A549 (cell line): ENCODE measurements at regions not wholly inside any gene's neighbourhood (a gene's known extent, or its start where the extent isn't known, plus 50 kb on each side); places are given as distances from the start of the nearest gene placed in this dataset.

Experiments used
- ATAC-seq, 2 experiments: fragments of 200-7000 bp in 1 of 2; fragments of >200 bp in 1 of 2; cut with Nextera tagmentation in 1 of 2; cut with Tn5 transposase in 1 of 2; 3 replicates each; pipeline versions ENCODE4 v1.8.0 to v1.9.1; 2018 to 2020; ENCODE audit warnings: mild to moderate bottlenecking in 1 of 2, moderate library complexity in 1 of 2
- CTCF ChIA-PET: fragments of 300-600 bp; sonication (Branson Sonifier 250); formaldehyde crosslinking; extraction: SDS; loops from one replicate; lab custom pipeline; 2021; ENCODE audit warnings: antibody characterized with exemption, inconsistent platforms; lab: Yijun Ruan, JAX
- POLR2A ChIA-PET: fragments of 350-600 bp; formaldehyde crosslinking; extraction: SDS; loops from one replicate; lab custom pipeline; 2021; ENCODE audit warnings: antibody characterized with exemption, inconsistent platforms; lab: Yijun Ruan, JAX
- DNase-seq, 2 experiments: peaks; one replicate each; pipeline versions ENCODE4 v3.0.0 to v3.0.0-alpha.2; 2011 to 2016; ENCODE audit warnings: low read depth in 1 of 2, low spot score in 1 of 2
- FAIRE-seq: peaks from 2 replicates; lab custom pipeline; 2011; peaks lifted over from hg19 to GRCh38; lab: Jason Lieb, UNC
- H3K27ac ChIP-seq, 2 experiments: fragments of >200 bp; sonication (Bioruptor Twin); formaldehyde crosslinking; 3 replicates each; pipeline ENCODE4 v1.5.1; 2016 to 2017
- H3K4me1 ChIP-seq: fragments of >200 bp; sonication (Bioruptor Twin); formaldehyde crosslinking; 3 replicates; pipeline ENCODE4 v1.6.1; 2016
- H3K4me2 ChIP-seq: fragments of >200 bp; sonication (Bioruptor Twin); formaldehyde crosslinking; 3 replicates; pipeline ENCODE4 v1.6.1; 2016
- H3K4me3 ChIP-seq: fragments of >200 bp; sonication (Bioruptor Twin); formaldehyde crosslinking; 3 replicates; pipeline ENCODE4 v1.5.1; 2016
- H3K9me3 ChIP-seq: fragments of >200 bp; sonication (Bioruptor Twin); formaldehyde crosslinking; 3 replicates; pipeline ENCODE4 v1.6.1; 2016
- BCL3 ChIP-seq: fragments of >200 bp; sonication (Bioruptor Twin); formaldehyde crosslinking; IDR thresholded peaks from 3 replicates; pipeline ENCODE4 v1.6.1; 2016
- BHLHE40 ChIP-seq: IDR thresholded peaks from 2 replicates; pipeline ENCODE4 v1.6.1; 2012; ENCODE audit warnings: low read depth, low read length, inconsistent platforms
- CEBPB ChIP-seq, 2 experiments: fragments of >200 bp in 1 of 2; sonication (Bioruptor Twin) in 1 of 2; formaldehyde crosslinking in 1 of 2; IDR thresholded peaks; 2 replicates each; pipeline ENCODE4 v1.6.1; 2012 to 2016
- EHMT2 ChIP-seq: fragments of 200-600 bp; sonication (generic); IDR thresholded peaks from 2 replicates; pipeline ENCODE4 v1.6.1; 2016; ENCODE audit warnings: antibody characterized with exemption, low read depth, mild to moderate bottlenecking, moderate library complexity
- EP300 ChIP-seq, 2 experiments: fragments of >200 bp; sonication (Bioruptor Twin); formaldehyde crosslinking; IDR thresholded peaks; 2 replicates in 1 of 2; 3 replicates in 1 of 2; pipeline ENCODE4 v1.6.1; 2016 to 2017
- ESRRA ChIP-seq: fragments of 150-350 bp; IDR thresholded peaks from 2 replicates; pipeline ENCODE4 v1.6.1; 2014; ENCODE audit warnings: mild to moderate bottlenecking, low read length, borderline replicate concordance
- FOXS1 ChIP-seq: fragments of 250-450 bp; sonication (Bioruptor Pico); IDR thresholded peaks from 2 replicates; pipeline ENCODE4 v1.5.0; 2020; ENCODE audit warnings: mild to moderate bottlenecking, moderate library complexity
- HDAC2 ChIP-seq: fragments of 200-600 bp; sonication (generic); IDR thresholded peaks from 2 replicates; pipeline ENCODE4 v1.6.1; 2016
- HOXA7 ChIP-seq: fragments of 250-450 bp; sonication (Bioruptor Pico); IDR thresholded peaks from 2 replicates; pipeline ENCODE4 v1.5.0; 2020; ENCODE audit warnings: mild to moderate bottlenecking, moderate library complexity
- HOXB13 ChIP-seq: fragments of 250-450 bp; sonication (Bioruptor Pico); IDR thresholded peaks from 2 replicates; pipeline ENCODE4 v1.5.0; 2020; ENCODE audit warnings: low read depth, mild to moderate bottlenecking, moderate library complexity
- HOXB5 ChIP-seq: fragments of 250-450 bp; sonication (Bioruptor Pico); IDR thresholded peaks from 2 replicates; pipeline ENCODE4 v1.5.0; 2020; ENCODE audit warnings: mild to moderate bottlenecking, moderate library complexity
- JUNB ChIP-seq: fragments of >200 bp; sonication (Bioruptor Twin); formaldehyde crosslinking; IDR thresholded peaks from 2 replicates; pipeline ENCODE4 v1.6.1; 2016
- MAFK ChIP-seq: fragments of 450-650 bp; IDR thresholded peaks from 2 replicates; pipeline ENCODE4 v1.6.1; 2014; ENCODE audit not compliant: partially characterized antibody
- MAZ ChIP-seq: fragments of 150-350 bp; IDR thresholded peaks from 2 replicates; pipeline ENCODE4 v1.6.1; 2014; ENCODE audit warnings: antibody characterized with exemption, low read depth, low read length, borderline replicate concordance
- MYC ChIP-seq: IDR thresholded peaks from 2 replicates; pipeline ENCODE4 v1.6.1; 2012; ENCODE audit warnings: mild to moderate bottlenecking, inconsistent platforms, low read length, improper control_type of control experiment, borderline replicate concordance
- NFE2L2 ChIP-seq: fragments of 150-350 bp; conservative IDR thresholded peaks from 2 replicates; pipeline ENCODE4 v1.6.1; 2014; ENCODE audit warnings: low read length
- POLR2A ChIP-seq: IDR thresholded peaks from 2 replicates; pipeline ENCODE4 v1.6.1; 2012; ENCODE audit warnings: mild to moderate bottlenecking, low read length
- RARB ChIP-seq: fragments of 250-450 bp; sonication (Bioruptor Pico); IDR thresholded peaks from 2 replicates; pipeline ENCODE4 v1.8.0; 2021; ENCODE audit warnings: mild to moderate bottlenecking, moderate library complexity
- RCOR1 ChIP-seq: fragments of 150-350 bp; IDR thresholded peaks from 2 replicates; pipeline ENCODE4 v1.6.1; 2014; ENCODE audit warnings: antibody characterized with exemption, low read length, low read depth
- REST ChIP-seq: fragments of 200-600 bp; sonication (generic); IDR thresholded peaks from 2 replicates; pipeline ENCODE4 v1.6.1; 2016; ENCODE audit warnings: antibody characterized with exemption, mild to moderate bottlenecking, moderate library complexity
- RFX5 ChIP-seq: fragments of 450-650 bp; IDR thresholded peaks from 2 replicates; pipeline ENCODE4 v1.7.1; 2014; ENCODE audit warnings: antibody characterized with exemption, mild to moderate bottlenecking, moderate library complexity
- SMC3 ChIP-seq: fragments of >200 bp; sonication (Bioruptor Twin); formaldehyde crosslinking; IDR thresholded peaks from 3 replicates; pipeline ENCODE4 v1.6.1; 2018; ENCODE audit warnings: inconsistent platforms
- TFCP2L1 ChIP-seq: fragments of 250-450 bp; sonication (Bioruptor Pico); IDR thresholded peaks from 2 replicates; pipeline ENCODE4 v1.5.0; 2021; ENCODE audit warnings: mild to moderate bottlenecking
- TP53 ChIP-seq: fragments of 250-450 bp; sonication (Bioruptor Pico); IDR thresholded peaks from 2 replicates; pipeline ENCODE4 v1.5.0; 2021; ENCODE audit warnings: mild to moderate bottlenecking, moderate library complexity
- ZC3H11A ChIP-seq: fragments of 450-650 bp; IDR thresholded peaks from 2 replicates; pipeline ENCODE4 v1.6.1; 2014; ENCODE audit warnings: antibody characterized with exemption, mild to moderate bottlenecking
- ZSCAN20 ChIP-seq: fragments of 250-450 bp; sonication (Bioruptor Pico); IDR thresholded peaks from 2 replicates; pipeline ENCODE4 v1.8.0; 2022; ENCODE audit warnings: mild to moderate bottlenecking, moderate library complexity
- WGBS: methylation state at CpG from one replicate; pipeline ENCODE4 v1.1.6; 2017; ENCODE audit errors: missing lambda C conversion rate; 5-methylcytosine and 5-hydroxymethylcytosine counted together
- TF ChIP-seq, protein P1 (sequence below): fragments of 150-350 bp; IDR thresholded peaks from 2 replicates; pipeline ENCODE4 v1.6.1; 2014; ENCODE audit warnings: low read depth, mild to moderate bottlenecking, low read length
- TF ChIP-seq, protein P2 (sequence below): fragments of 250-450 bp; sonication (Bioruptor Pico); IDR thresholded peaks from 2 replicates; pipeline ENCODE4 v1.5.0; 2021; ENCODE audit warnings: mild to moderate bottlenecking, moderate library complexity, borderline replicate concordance
- TF ChIP-seq, protein P3 (sequence below): fragments of >200 bp; sonication (Bioruptor Twin); formaldehyde crosslinking; IDR thresholded peaks from 2 replicates; pipeline ENCODE4 v1.6.1; 2016

DNA sequence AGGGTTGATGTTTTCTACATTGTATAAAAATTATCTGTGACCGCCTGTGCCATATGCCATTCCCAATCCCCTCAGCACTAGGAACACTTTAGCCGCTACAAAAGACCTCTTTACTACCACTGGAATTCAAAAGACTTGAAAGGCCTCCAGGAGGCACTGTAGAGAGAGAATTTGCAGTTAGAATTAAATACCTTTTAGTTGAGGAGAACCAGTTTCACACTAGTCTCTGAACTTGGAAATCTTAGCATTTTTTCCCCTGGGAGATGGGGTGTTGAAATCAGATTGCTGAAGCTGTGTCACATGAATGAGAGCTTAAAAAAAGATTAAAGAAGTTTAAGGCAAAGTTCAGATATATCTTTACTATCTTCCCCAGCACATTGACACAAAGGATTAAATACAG lies 291.0 kb downstream of the ADGRL2 start:
- H3K27ac ChIP-seq: no peak overlapping the region
- TF ChIP-seq TFCP2L1 (CRISPR knock-in tag) (no peak), ZC3H11A (no peak), SMC3 (no peak), FOXS1 (CRISPR knock-in tag) (no peak), BHLHE40 (no peak), HOXB5 (CRISPR knock-in tag) (no peak), MAZ (no peak), TP53 (CRISPR knock-in tag) (no peak), CEBPB (IDR thresholded peaks at IDR 0.05) (no peak), BCL3 (no peak)
- TF ChIP-seq, protein P1, sequence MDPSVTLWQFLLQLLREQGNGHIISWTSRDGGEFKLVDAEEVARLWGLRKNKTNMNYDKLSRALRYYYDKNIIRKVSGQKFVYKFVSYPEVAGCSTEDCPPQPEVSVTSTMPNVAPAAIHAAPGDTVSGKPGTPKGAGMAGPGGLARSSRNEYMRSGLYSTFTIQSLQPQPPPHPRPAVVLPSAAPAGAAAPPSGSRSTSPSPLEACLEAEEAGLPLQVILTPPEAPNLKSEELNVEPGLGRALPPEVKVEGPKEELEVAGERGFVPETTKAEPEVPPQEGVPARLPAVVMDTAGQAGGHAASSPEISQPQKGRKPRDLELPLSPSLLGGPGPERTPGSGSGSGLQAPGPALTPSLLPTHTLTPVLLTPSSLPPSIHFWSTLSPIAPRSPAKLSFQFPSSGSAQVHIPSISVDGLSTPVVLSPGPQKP: no peak
- DNase-seq: no peak
- no peak for FAIRE-seq
- H3K4me2 ChIP-seq: no peak overlapping the region
- ChIA-PET CTCF (no interaction called here), POLR2A (no interaction called here)
- H3K4me1 ChIP-seq: no peaks in the 10 kb centered on the region
- H3K9me3 ChIP-seq: no peaks in the 10 kb centered on the region
- H3K4me3 ChIP-seq: no peak overlapping the region
- no peak for ATAC-seq
- WGBS: 80% methylated on average over 2 of the region's 2 CpGs

GRCh38 chr1:82091265-82091664 lies 290.5 kb downstream of the ADGRL2 start:
- no peak for DNase-seq
- no peak for TF ChIP-seq HOXB13
- no peak for TF ChIP-seq EHMT2
- TF ChIP-seq RCOR1: no peak
- no peak for TF ChIP-seq RARB
- no peak for TF ChIP-seq ZSCAN20 (CRISPR knock-in tag)
- no peak for TF ChIP-seq FOXS1 (CRISPR knock-in tag)
- no peak for TF ChIP-seq RFX5
- no peak for TF ChIP-seq NFE2L2
- no peak for TF ChIP-seq HOXA7 (CRISPR knock-in tag)
- TF ChIP-seq EP300 (IDR thresholded peaks at IDR 0.05): no peak
- no peak for TF ChIP-seq REST
- TF ChIP-seq POLR2A: no peak
- TF ChIP-seq CEBPB (IDR thresholded peaks at IDR 0.05): no peak
- TF ChIP-seq, protein P2, sequence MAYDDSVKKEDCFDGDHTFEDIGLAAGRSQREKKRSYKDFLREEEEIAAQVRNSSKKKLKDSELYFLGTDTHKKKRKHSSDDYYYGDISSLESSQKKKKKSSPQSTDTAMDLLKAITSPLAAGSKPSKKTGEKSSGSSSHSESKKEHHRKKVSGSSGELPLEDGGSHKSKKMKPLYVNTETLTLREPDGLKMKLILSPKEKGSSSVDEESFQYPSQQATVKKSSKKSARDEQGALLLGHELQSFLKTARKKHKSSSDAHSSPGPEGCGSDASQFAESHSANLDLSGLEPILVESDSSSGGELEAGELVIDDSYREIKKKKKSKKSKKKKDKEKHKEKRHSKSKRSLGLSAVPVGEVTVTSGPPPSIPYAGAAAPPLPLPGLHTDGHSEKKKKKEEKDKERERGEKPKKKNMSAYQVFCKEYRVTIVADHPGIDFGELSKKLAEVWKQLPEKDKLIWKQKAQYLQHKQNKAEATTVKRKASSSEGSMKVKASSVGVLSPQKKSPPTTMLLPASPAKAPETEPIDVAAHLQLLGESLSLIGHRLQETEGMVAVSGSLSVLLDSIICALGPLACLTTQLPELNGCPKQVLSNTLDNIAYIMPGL (CRISPR knock-in tag): no peak
- TF ChIP-seq, protein P3, sequence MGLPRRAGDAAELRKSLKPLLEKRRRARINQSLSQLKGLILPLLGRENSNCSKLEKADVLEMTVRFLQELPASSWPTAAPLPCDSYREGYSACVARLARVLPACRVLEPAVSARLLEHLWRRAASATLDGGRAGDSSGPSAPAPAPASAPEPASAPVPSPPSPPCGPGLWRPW: no peak
- no peak for TF ChIP-seq JUNB
- no peak for TF ChIP-seq ESRRA
- no peak for TF ChIP-seq MYC
- TF ChIP-seq MAFK: no peak
- no peak for TF ChIP-seq HDAC2
- TF ChIP-seq, all 56 proteins: peak for 0
- Histone ChIP-seq H3K4me1 (no peaks in the 10 kb centered on the region), H3K4me2 (no peak overlapping the region), H3K9me3 (no peaks in the 10 kb centered on the region), H3K4me3 (no peak overlapping the region), H3K27ac (no peak overlapping the region)
- no peak for ATAC-seq
- ChIA-PET POLR2A (no interaction called here), CTCF (no interaction called here)
- WGBS: 71% methylated on average over 3 of the region's 3 CpGs
- no peak for FAIRE-seq
